SK-N-SH treated with all-trans-retinoic acid at 6 μM for 48 hours (cell line): ENCODE measurements at regions not wholly inside any gene's neighbourhood (a gene's known extent, or its start where the extent isn't known, plus 50 kb on each side); places are given as distances from the start of the nearest gene placed in this dataset.

Source experiments
- ATAC-seq: fragments of 200-7000 bp; cut with Tn5 transposase; 3 replicates; pipeline ENCODE4 v1.9.1; 2020; ENCODE audit warnings: mild to moderate bottlenecking, moderate library complexity
- ARNTL ChIP-seq: fragments of 450-650 bp; formaldehyde crosslinking; IDR thresholded peaks from 2 replicates; pipeline ENCODE4 v1.5.0; 2020; ENCODE audit warnings: low read depth, mild to moderate bottlenecking, moderate library complexity, borderline replicate concordance
- BACH2 ChIP-seq: fragments of 250-450 bp; sonication (Bioruptor Pico); IDR thresholded peaks from 2 replicates; pipeline ENCODE4 v1.9.0; 2021; ENCODE audit warnings: mild to moderate bottlenecking, borderline replicate concordance
- CREB5 ChIP-seq: fragments of 250-450 bp; sonication (Bioruptor Pico); IDR thresholded peaks from 2 replicates; pipeline ENCODE4 v1.5.1; 2020; ENCODE audit warnings: low read depth, mild to moderate bottlenecking, moderate library complexity
- ESRRG ChIP-seq: fragments of 250-450 bp; sonication (Bioruptor Pico); IDR thresholded peaks from 2 replicates; pipeline ENCODE4 v1.6.1; 2021; ENCODE audit warnings: mild to moderate bottlenecking
- GLIS3 ChIP-seq: fragments of 250-450 bp; sonication (Bioruptor Pico); IDR thresholded peaks from 2 replicates; pipeline ENCODE4 v1.5.0; 2020; ENCODE audit warnings: mild to moderate bottlenecking, moderate library complexity
- ISL1 ChIP-seq: fragments of 250-450 bp; sonication (Bioruptor Pico); IDR thresholded peaks from 2 replicates; pipeline ENCODE4 v2.1.2; 2022; ENCODE audit warnings: mild to moderate bottlenecking, moderate library complexity
- OSR1 ChIP-seq: fragments of 250-450 bp; sonication (Bioruptor Pico); IDR thresholded peaks from 2 replicates; pipeline ENCODE4 v1.8.0; 2022; ENCODE audit warnings: moderate library complexity, mild to moderate bottlenecking, inconsistent platforms
- PATZ1 ChIP-seq: fragments of 250-450 bp; sonication (Bioruptor Pico); IDR thresholded peaks from 2 replicates; pipeline ENCODE4 v1.8.0; 2020; ENCODE audit warnings: mild to moderate bottlenecking, moderate library complexity, borderline replicate concordance
- PPARA ChIP-seq: fragments of 250-450 bp; sonication (Bioruptor Pico); IDR thresholded peaks from 2 replicates; pipeline ENCODE4 v1.5.0; 2020; ENCODE audit warnings: mild to moderate bottlenecking, borderline replicate concordance
- RARB ChIP-seq: fragments of 250-450 bp; sonication (Bioruptor Pico); IDR thresholded peaks from 2 replicates; pipeline ENCODE4 v1.8.0; 2021; ENCODE audit warnings: mild to moderate bottlenecking, moderate library complexity
- SNAI2 ChIP-seq: fragments of 250-450 bp; sonication (Bioruptor Pico); IDR thresholded peaks from 2 replicates; pipeline ENCODE4 v1.5.0; 2020; ENCODE audit warnings: mild to moderate bottlenecking, moderate library complexity
- TCF4 ChIP-seq: fragments of 250-450 bp; sonication (Bioruptor Pico); IDR thresholded peaks from 2 replicates; pipeline ENCODE4 v1.8.0; 2021; ENCODE audit warnings: mild to moderate bottlenecking, moderate library complexity, borderline replicate concordance
- TOX ChIP-seq: fragments of 250-450 bp; sonication (Bioruptor Pico); IDR thresholded peaks from 2 replicates; pipeline ENCODE4 v1.8.0; 2021; ENCODE audit warnings: mild to moderate bottlenecking, moderate library complexity, borderline replicate concordance
- ZC3H10 ChIP-seq: fragments of 250-450 bp; sonication (Bioruptor Pico); IDR thresholded peaks from 2 replicates; pipeline ENCODE4 v1.5.1; 2021; ENCODE audit warnings: mild to moderate bottlenecking, moderate library complexity
- ZFP3 ChIP-seq: fragments of 250-450 bp; sonication (Bioruptor Pico); IDR thresholded peaks from 2 replicates; pipeline ENCODE4 v1.5.0; 2020; ENCODE audit warnings: mild to moderate bottlenecking, moderate library complexity
- ZFP30 ChIP-seq: fragments of 450-650 bp; formaldehyde crosslinking; IDR thresholded peaks from 2 replicates; pipeline ENCODE4 v1.5.0; 2022; ENCODE audit warnings: mild to moderate bottlenecking, moderate library complexity
- ZNF565 ChIP-seq: fragments of 450-650 bp; formaldehyde crosslinking; conservative IDR thresholded peaks from 2 replicates; pipeline ENCODE4 v1.5.0; 2020; ENCODE audit warnings: low read depth, mild to moderate bottlenecking, moderate library complexity
- ZNF70 ChIP-seq: fragments of 450-650 bp; formaldehyde crosslinking; IDR thresholded peaks from 2 replicates; pipeline ENCODE4 v1.5.0; 2020; ENCODE audit warnings: mild to moderate bottlenecking, moderate library complexity
- TF ChIP-seq, protein P1 (sequence below): fragments of 250-450 bp; sonication (Bioruptor Pico); IDR thresholded peaks from 2 replicates; pipeline ENCODE4 v1.5.1; 2021; ENCODE audit warnings: mild to moderate bottlenecking, moderate library complexity
- TF ChIP-seq, protein P2 (sequence below): fragments of 250-450 bp; sonication (Bioruptor Pico); IDR thresholded peaks from 2 replicates; pipeline ENCODE4 v1.5.0; 2020; ENCODE audit warnings: mild to moderate bottlenecking, moderate library complexity
- TF ChIP-seq, protein P3 (sequence below): fragments of 250-450 bp; sonication (Bioruptor Pico); IDR thresholded peaks from 2 replicates; pipeline ENCODE4 v1.8.0; 2021; ENCODE audit warnings: low read depth, mild to moderate bottlenecking, moderate library complexity, borderline replicate concordance

DNA sequence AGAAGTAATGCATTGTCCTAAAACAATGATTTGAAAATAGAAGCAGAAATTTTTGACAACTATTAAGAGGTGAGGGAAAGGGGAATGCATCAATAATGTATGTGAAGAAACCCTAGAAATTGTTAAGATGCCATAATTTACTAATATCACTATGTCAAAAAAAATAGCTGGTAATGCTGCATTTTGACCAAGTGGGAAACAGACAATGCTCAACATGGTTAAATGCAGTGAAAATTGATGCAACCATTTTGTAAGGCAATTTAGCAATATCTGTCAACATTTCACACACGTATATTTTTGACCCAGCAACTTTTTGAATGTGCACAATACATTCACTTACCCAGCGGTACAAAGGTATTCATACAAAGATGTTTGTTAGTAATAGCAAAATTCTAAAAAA is 381.6 kb downstream of the CDH11 start:
- TF ChIP-seq, protein P1, sequence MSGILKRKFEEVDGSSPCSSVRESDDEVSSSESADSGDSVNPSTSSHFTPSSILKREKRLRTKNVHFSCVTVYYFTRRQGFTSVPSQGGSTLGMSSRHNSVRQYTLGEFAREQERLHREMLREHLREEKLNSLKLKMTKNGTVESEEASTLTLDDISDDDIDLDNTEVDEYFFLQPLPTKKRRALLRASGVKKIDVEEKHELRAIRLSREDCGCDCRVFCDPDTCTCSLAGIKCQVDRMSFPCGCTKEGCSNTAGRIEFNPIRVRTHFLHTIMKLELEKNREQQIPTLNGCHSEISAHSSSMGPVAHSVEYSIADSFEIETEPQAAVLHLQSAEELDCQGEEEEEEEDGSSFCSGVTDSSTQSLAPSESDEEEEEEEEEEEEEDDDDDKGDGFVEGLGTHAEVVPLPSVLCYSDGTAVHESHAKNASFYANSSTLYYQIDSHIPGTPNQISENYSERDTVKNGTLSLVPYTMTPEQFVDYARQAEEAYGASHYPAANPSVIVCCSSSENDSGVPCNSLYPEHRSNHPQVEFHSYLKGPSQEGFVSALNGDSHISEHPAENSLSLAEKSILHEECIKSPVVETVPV (CRISPR knock-in tag) = no peak
- TF ChIP-seq TOX (CRISPR knock-in tag) (no peak), ZNF565 (CRISPR knock-in tag) (no peak), OSR1 (CRISPR knock-in tag) (no peak), SNAI2 (no peak), ISL1 (CRISPR knock-in tag) (no peak), RARB (no peak), BACH2 (no peak), ESRRG (no peak), TCF4 (CRISPR knock-in tag) (no peak), ZFP30 (CRISPR knock-in tag) (no peak), ZC3H10 (no peak), CREB5 (no peak), GLIS3 (no peak), PPARA (CRISPR knock-in tag) (no peak), ZNF70 (CRISPR knock-in tag) (no peak)
- TF ChIP-seq, protein P2, sequence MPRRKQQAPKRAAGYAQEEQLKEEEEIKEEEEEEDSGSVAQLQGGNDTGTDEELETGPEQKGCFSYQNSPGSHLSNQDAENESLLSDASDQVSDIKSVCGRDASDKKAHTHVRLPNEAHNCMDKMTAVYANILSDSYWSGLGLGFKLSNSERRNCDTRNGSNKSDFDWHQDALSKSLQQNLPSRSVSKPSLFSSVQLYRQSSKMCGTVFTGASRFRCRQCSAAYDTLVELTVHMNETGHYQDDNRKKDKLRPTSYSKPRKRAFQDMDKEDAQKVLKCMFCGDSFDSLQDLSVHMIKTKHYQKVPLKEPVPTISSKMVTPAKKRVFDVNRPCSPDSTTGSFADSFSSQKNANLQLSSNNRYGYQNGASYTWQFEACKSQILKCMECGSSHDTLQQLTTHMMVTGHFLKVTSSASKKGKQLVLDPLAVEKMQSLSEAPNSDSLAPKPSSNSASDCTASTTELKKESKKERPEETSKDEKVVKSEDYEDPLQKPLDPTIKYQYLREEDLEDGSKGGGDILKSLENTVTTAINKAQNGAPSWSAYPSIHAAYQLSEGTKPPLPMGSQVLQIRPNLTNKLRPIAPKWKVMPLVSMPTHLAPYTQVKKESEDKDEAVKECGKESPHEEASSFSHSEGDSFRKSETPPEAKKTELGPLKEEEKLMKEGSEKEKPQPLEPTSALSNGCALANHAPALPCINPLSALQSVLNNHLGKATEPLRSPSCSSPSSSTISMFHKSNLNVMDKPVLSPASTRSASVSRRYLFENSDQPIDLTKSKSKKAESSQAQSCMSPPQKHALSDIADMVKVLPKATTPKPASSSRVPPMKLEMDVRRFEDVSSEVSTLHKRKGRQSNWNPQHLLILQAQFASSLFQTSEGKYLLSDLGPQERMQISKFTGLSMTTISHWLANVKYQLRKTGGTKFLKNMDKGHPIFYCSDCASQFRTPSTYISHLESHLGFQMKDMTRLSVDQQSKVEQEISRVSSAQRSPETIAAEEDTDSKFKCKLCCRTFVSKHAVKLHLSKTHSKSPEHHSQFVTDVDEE (CRISPR knock-in tag) = no peak
- TF ChIP-seq, protein P3, sequence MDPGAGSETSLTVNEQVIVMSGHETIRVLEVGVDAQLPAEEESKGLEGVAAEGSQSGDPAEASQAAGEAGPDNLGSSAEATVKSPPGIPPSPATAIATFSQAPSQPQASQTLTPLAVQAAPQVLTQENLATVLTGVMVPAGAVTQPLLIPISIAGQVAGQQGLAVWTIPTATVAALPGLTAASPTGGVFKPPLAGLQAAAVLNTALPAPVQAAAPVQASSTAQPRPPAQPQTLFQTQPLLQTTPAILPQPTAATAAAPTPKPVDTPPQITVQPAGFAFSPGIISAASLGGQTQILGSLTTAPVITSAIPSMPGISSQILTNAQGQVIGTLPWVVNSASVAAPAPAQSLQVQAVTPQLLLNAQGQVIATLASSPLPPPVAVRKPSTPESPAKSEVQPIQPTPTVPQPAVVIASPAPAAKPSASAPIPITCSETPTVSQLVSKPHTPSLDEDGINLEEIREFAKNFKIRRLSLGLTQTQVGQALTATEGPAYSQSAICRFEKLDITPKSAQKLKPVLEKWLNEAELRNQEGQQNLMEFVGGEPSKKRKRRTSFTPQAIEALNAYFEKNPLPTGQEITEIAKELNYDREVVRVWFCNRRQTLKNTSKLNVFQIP = no peak
- ATAC-seq = no peak

DNA sequence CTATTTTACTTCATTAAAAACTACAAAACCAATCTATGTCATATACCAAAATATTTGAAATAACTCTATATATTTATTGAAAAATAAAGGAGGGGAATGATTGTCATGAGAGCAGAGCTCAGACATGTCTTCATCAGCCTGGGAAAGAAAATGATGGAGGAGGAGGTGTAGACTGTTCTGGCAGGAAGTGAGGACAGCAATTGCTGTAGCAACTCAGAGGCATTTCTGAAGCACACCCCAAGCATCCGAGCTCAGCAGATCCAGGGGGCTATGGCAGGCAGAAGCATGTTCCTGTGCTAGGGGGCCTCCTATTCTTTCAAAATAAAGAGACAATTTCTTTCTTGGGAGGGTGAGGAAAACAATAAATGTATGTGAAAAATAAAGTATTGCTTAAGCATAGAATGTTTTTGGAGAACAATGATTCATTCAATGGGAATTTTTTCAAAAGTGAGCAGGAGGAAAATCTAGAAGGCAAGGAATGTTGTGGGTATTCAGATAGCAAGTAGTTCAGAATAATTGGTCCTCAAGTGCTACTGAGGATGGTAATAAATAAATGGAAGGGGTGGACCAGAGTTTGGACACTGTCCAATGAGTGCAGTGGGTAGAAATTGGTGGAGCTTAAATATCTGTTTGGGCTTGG is 383.4 kb downstream of the CDH11 start:
- TF ChIP-seq ARNTL (CRISPR knock-in tag) (no peak), CREB5 (no peak), TCF4 (CRISPR knock-in tag) (no peak), PPARA (CRISPR knock-in tag) (no peak), BACH2 (no peak), ZFP3 (CRISPR knock-in tag) (no peak), ISL1 (CRISPR knock-in tag) (no peak), PATZ1 (CRISPR knock-in tag) (no peak), ZNF565 (CRISPR knock-in tag) (no peak), ESRRG (no peak), SNAI2 (no peak)
- TF ChIP-seq, protein P1 (CRISPR knock-in tag) = no peak
- TF ChIP-seq, protein P2 (CRISPR knock-in tag) = no peak
- TF ChIP-seq, protein P3 = no peak
- ATAC-seq = no peak
